Renal cortex interstitium (tissue), 11 donors: ENCODE measurements at regions not wholly inside any gene's neighbourhood (a gene's known extent, or its start where the extent isn't known, plus 50 kb on each side); places are given as distances from the start of the nearest gene placed in this dataset.

ENCODE experiments used
- DNase-seq, 11 donors: peaks; one replicate each; pipeline ENCODE4 v3.0.0-alpha.2; 2013; ENCODE audit warnings: low read depth in 9 of 11, low spot score in 4 of 11; ENCODE audit errors: extremely low read depth in 1 of 11

DNA sequence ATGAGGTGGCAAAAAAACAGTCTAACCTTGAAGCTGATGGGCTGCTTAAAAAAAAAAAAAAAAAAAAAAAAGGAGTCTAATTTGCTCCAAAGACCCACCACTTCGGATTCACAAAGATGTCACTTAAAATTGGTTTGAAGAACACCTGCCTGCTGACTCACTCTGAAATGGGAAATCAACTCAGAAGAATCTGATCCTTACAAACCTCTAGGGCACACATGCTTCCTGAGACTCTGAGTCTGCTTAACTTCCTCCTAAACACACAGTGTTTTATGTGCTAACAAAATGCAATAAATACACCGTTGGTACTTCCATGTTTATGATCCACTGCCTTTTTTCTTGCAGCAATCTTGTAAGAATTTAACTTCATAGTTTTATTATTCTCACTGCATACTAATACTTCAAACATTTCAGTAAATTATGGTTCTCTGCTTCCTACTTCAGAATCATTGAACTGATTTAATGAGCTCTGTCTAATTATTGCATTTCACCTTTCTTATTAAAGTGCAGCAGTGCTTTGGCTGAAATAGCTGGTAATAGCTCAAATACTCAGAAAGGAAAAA lies 73.0 kb upstream of the FRMD4B start:
- DNase-seq = no peak

DNA sequence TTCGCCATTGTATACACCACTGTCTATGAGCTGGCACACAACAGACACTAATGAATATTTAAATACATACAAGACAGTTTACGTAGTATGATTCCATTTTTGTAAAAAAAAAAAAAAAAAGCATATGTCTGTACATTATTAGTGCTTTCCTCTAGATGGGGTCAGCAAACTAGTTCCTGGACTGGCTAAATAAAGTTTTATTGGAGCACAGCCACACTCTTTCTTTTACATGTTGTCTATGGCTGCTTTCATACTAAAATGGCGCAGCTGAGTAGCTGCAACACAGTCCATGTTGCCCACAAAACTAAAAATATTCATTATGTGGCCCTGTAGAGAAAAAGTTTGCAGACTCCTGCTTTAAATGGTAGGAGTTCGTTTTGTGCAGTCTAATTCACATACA lies 70.7 kb upstream of the FRMD4B start:
- DNase-seq = no peak

DNA sequence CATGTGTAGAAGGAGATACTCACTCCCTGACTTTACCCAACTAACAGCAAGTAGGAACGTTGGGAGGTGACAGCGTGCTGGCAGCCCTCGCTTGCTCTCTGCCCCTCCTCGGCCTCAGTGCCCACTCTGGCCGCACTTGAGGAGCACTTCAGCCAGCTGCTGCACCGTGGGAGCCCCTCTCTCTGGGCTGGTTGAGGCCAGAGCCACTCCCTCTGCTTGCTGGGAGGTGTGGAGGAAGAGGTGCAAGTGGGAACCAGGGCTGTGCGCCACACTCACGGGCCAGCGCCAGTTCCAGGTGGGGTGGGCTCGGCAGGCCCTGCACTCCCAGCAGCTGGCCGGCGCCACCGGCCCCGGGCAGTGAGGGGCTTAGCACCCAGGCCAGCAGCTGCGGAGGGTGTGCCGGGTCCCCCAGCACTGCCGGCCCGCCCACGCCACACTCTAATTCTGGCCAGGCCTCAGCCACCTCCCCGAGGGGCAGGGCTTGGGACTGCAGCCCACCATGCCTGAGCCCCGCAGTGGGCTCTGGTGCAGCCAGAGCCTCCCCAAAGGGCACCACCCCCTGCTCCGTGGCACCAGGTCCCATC lies 68.4 kb upstream of the FRMD4B start:
- DNase-seq = no peak

DNA sequence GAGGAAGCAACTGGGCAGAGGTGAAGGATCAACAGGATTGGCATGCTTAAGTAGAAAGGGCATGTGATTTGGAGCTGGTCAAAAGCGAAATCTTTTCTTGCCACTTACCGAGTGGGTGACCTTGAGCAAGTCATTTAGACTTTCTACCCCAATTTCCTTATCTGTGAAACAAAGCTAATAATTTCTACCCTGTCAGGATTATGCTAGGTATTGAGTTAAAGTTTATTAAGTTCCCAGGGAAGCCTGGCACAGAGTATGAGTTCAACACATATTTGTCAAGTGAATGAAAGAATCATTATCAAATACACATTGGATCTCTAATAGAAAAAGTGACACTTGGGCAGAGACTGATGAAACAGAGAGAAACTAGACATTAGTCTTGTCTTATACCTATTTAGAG lies 66.4 kb upstream of the FRMD4B start:
- no peak for DNase-seq

DNA sequence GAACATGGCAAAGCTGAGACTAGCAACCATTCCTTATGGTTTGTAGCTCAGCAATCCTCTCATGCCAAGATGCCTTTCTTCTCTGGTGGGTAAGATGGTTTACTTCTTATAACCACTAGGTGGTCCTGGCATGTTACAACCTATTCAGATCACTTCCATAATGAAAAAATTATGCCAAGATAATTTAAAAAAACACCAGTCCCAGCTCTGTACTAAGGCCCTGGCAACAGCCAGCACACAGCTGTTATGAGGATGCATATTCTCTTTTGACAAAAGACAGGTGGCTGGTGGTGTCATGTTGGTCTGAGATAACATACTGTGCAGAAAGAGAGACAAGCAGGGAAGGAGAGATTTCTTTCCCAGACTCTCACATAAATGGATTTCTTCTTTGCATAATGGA lies 65.7 kb upstream of the FRMD4B start:
- DNase-seq = no peak

DNA sequence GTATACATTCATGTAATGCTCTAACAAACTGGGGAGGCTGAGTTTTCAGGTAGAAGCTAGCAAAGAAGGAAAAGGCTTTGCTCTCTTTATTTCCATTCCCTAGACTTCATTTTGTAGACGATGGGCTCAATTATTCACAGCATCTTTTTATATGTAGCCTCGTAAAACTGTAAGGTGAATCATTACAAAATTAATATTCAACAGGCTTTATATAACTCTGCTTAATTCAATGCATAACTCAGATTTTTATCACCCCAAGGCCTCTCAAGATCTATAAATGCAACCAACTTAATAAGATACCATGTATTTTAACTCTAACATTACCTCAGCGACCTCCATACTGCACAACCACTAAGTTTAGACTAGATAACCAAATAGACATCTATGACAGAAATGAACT lies 63.0 kb upstream of the FRMD4B start:
- DNase-seq = no peak

DNA sequence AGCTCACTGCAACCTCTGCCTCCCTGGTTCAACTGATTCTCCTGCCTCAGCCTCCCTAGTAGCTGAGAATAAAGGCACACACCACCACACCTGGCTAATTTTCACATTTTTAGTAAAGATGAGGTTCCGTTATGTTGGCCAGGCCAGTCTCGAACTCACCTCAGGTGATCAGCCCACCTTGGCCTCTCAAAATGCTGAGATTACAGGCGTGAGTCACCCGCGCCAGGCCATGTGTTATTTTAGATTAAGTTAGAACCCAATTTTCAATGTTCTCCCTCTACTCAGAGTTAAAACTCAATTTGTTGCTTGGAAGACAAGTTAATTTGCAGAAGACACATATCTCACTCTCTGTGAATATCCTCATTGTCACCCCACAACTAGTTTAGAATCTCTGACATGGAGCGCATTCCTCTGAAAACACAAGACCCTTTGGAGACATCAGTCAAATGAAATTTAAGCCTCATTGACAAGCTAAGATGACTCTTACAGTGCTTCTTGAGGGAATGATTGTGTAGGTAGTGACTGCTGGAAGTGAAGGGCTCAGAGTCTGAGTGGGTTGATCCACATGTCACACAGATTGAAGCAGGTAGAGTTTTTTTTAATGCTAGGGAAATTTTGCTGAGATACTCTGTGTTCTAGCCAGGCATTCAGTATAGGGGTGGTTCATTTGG lies 60.6 kb upstream of the FRMD4B start:
- no peak for DNase-seq

DNA sequence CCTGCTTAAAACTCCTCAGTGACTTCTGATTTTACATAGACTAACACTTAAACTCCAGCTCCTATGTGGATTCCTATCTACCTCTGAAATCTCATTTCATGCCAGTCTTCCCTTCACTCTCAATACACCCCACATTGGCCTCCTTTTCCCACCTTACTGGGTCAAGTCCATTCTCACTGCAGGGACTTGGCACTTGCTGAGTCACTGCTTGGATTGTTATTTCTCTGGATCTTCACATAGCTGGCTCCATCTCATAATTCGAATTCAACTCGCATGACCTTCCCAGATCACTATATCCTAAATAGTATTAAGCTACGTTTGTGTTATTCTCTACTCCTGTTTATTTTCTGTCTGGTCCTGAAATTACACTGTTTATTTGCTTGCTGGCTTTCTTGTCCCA lies 59.6 kb upstream of the FRMD4B start:
- DNase-seq = no peak

DNA sequence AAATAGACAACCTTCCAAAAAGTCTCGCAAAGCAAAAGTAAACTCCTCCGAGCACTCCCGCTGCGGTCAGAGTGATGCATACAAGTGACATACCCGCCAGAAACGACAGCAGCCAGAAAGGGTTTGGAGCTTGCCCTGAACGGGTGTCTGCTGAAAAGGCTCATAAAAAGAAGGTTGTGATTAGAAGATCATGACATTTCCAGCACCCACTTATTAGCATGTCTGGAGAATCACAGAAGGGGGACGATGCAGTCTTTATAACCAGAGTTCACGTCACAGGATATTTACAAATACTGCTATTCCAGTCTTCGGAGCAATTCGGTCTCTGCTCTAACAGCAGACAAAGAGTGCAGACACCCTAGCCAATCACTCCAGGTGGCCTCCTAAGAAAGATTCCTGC lies 59.1 kb upstream of the FRMD4B start:
- no peak for DNase-seq

DNA sequence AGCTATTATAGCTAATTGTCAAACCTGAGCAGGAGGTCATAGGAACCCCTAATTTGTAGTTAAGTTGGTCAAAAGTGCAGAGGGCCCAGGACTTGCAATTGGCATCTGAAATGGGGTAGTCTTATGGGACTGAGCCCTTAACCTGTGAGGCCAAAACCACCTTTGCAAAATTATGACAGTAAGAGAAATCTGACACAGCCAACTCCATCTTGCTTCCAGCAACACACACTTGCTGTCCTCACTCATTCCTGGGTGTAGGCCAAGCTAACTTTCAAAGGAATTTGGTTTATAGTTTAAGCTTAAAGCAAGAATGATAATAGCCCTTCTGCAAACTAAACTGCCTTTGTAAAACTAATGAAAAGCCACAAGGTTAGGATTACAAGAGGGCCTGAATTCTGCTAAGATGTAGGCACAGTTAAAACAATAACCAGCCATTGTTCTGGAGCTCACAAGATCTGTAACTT lies 57.6 kb upstream of the FRMD4B start:
- no peak for DNase-seq

DNA sequence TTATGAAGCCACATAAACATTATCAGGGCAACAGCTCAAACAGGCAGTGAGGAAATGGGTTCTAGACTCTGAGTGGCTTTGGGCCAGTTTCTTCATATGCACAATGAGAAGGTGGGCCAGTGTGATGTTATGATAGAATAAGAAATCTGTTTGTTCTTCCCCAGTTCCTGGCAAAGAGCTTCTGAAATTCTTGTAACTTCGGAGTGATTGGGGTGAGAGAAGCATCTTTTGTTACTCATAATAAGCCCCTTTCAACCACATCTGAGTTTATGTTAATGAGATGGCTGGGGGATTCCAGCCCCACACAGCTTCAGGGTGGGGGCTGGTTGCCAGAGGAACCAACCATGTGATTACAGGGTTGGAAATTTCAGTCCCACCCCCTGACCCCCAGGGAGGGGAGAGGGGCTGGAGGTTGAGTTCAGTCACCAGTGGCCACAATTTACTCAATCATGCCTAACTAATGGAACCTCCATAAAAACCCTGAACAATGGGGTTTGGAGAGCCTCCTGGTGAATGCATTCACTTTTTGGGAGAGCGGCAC lies 57.0 kb upstream of the FRMD4B start:
- no peak for DNase-seq

DNA sequence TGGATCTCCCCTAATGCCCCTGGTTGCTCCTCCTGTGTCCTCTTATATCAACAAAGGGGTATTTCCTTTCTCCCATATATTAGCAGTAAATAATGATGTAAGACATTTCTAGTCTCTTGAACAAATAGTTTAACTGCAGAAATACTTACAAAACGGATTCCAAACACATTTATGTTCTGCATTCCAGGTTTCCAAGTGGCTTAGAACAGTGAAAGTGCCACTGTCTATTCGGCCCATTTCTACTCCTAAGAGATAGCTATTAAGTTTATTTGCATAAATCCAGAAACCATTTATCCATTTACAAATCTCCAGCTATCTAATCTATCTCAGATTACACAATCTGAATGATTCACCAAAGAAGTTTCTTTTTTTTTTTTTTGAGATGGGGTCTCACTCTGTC lies 55.8 kb upstream of the FRMD4B start:
- no peak for DNase-seq

DNA sequence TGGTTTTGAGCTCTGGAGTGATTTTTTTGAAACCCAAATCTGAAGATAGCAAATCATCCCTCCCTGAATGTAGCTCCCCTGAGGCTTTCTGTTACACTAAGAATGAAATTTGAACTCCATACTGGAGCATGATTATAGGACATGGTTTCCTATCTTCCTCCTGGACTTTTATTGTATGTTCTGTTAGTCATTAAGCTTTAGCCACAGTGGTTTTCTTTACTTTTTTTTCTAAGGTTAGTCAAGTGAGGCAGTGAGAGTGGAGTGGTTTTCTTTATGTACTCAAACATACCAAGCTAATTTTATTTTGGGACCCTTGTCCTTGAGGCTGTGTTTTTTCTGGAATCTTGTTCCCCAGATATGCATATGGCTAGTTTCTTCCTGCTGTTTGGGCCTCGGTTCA lies 55.2 kb upstream of the FRMD4B start:
- DNase-seq = no peak

DNA sequence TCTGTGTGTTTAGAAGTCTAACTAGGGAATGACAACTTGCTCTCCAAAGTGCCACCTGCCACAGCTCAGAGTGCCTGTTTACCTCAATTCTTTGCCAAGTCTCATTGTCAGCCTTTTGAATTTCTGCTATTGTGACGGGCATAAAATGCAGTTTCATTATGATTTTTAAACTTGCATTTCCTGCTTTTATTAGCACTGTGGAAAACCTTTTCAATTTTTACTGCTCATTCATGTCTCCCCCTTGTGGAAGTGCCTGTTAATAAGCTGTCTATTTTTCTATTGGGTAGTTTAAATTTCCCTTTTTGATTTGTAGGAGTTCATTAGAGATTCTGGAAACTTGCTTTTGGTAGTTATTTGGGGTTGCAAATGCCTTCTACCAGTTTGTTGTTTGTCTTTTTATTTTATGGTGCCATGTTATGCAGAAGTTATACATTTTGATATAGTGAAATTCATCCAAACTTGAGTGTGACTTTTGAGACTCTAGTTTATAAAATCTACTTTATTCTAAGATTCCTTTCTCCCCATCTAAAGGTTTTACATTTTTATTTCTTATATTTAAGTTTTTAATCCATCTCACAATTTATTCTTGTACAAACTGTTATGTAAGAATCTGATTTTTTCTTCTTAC lies 53.9 kb upstream of the FRMD4B start:
- DNase-seq = no peak

DNA sequence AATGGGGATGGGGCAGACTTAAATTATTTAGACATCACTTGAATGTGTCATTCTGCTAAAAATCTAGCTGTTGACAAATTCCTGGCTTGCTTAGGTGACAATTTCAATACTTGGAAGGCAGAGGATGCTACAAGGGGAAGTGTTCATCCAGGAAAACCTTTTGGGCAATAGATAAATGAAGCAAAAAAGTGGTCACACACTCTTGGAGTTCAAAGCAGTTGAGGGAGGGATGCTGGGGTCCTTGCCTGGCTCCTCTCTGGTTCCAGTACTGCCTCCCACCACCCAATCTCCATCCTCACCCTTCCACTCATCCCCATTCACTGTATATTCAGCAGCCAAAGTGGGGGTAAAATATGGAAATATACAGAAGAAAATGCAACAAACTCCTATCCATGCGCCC lies 52.6 kb upstream of the FRMD4B start:
- no peak for DNase-seq

DNA sequence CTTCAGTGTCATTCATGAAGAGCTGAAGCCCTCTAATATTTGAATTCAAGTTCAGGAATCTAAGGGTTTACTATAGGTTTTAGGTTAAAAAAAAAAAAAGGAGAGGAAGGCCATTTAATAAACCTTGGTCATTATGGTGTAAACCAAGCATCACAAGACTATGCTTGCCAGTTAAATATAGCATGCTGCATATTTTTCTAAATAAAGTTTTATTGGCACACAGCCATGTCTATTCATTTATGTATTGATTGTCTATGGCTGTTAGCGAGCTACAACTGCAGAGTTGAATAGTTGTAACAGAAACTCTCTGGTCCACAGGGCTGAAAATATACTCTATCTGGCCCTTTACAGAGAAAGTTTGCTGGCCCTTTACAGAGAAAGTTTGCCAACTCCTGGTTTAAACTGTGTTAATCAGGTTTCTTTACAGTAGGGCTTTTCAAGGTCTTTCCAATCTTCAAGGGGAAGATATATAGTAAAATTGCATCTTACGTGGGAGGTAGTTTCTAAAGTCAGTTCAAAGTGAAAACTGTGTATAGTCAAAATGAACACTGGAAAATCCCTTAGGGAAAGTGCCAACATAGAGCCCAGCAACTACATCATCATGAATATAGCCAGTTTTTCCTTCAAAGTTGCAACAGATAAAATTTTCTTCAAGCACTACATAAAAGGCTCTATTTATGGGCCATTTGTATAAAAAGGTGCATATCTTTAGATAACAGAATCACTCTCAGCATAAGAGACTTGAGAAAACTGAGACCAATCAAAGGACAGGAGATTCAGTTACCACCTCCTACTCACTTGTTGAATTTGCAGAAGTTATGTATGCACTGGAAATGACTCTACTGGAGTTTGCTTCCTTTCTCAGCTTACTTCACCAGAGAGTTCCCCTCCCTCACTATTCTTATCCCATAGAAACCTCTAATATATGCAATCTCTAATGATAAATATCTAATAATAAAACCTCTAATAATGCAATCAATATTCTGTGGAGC lies 49.7 kb upstream of the FRMD4B start:
- DNase-seq = no peak
